Upper lobe of left lung (tissue), 6 donors: ENCODE measurements at regions not wholly inside any gene's neighbourhood (a gene's known extent, or its start where the extent isn't known, plus 50 kb on each side); places are given as distances from the start of the nearest gene placed in this dataset.

Source experiments
- ATAC-seq, 2 donors: fragments of 200-7000 bp; cut with Tn5 transposase; one replicate each; pipeline ENCODE4 v1.9.1; 2022; ENCODE audit warnings: mild to moderate bottlenecking in 2 of 2, moderate library complexity in 2 of 2; ENCODE audit not compliant: low FRiP score in 2 of 2
- DNase-seq, 2 donors: peaks; one replicate each; pipeline ENCODE4 v3.0.0-alpha.2; 2019 to 2020
- H3K27ac ChIP-seq, 4 donors: fragments of 200-600 bp; sonication (generic); one replicate each; pipeline ENCODE4 v1.5.1; 2016 to 2019
- H3K27me3 ChIP-seq, 4 donors: fragments of 200-600 bp; sonication (generic); one replicate each; pipeline ENCODE4 v1.5.1; 2017 to 2019
- H3K36me3 ChIP-seq, 4 donors: fragments of 200-600 bp; sonication (generic); one replicate each; pipeline ENCODE4 v1.5.1; 2016 to 2019
- H3K4me1 ChIP-seq, 4 donors: fragments of 200-600 bp; sonication (generic); one replicate each; pipeline ENCODE4 v1.5.1; 2018 to 2019
- H3K4me3 ChIP-seq, 4 donors: fragments of 200-600 bp; sonication (generic); one replicate each; pipeline ENCODE4 v1.5.1; 2017 to 2019; ENCODE audit warnings: mild to moderate bottlenecking in 2 of 4, moderate library complexity in 1 of 4
- H3K9me3 ChIP-seq, 4 donors: fragments of 200-600 bp; sonication (generic); one replicate each; pipeline ENCODE4 v1.5.1; 2018 to 2019
- CTCF ChIP-seq, 6 experiments: fragments of 450-650 bp in 4 of 6; fragments of 200-600 bp in 2 of 6; sonication (generic) in 2 of 6; IDR thresholded peaks; one replicate each; pipeline ENCODE4 v1.5.1; 2016 to 2019; ENCODE audit warnings: antibody characterized with exemption in 6 of 6
- EP300 ChIP-seq, 4 donors: sonication (generic); formaldehyde crosslinking; IDR thresholded peaks; one replicate each; pipeline ENCODE4 v1.5.1; 2017; ENCODE audit warnings: antibody characterized with exemption in 4 of 4, control low read depth in 2 of 4
- POLR2A ChIP-seq, 4 donors: fragments of 450-650 bp; IDR thresholded peaks; one replicate each; pipeline ENCODE4 v1.5.1; 2016 to 2017; ENCODE audit warnings: antibody characterized with exemption in 4 of 4, mild to moderate bottlenecking in 2 of 4
- POLR2AphosphoS5 ChIP-seq, 2 donors: sonication (generic); formaldehyde crosslinking; IDR thresholded peaks; one replicate each; pipeline ENCODE4 v1.5.1; 2017; ENCODE audit warnings: antibody characterized with exemption in 2 of 2
- WGBS, 2 donors: methylation state at CpG; one replicate each; pipeline ENCODE4 v1.1.5; 2017 to 2018; 5-methylcytosine and 5-hydroxymethylcytosine counted together
- donor health status: DM: no; HTN: no; CAD: no; lungs with moderate emphysema.
- donor health status: DM: no; HTN: yes; CAD: no; lungs with severe emphysema.

DNA sequence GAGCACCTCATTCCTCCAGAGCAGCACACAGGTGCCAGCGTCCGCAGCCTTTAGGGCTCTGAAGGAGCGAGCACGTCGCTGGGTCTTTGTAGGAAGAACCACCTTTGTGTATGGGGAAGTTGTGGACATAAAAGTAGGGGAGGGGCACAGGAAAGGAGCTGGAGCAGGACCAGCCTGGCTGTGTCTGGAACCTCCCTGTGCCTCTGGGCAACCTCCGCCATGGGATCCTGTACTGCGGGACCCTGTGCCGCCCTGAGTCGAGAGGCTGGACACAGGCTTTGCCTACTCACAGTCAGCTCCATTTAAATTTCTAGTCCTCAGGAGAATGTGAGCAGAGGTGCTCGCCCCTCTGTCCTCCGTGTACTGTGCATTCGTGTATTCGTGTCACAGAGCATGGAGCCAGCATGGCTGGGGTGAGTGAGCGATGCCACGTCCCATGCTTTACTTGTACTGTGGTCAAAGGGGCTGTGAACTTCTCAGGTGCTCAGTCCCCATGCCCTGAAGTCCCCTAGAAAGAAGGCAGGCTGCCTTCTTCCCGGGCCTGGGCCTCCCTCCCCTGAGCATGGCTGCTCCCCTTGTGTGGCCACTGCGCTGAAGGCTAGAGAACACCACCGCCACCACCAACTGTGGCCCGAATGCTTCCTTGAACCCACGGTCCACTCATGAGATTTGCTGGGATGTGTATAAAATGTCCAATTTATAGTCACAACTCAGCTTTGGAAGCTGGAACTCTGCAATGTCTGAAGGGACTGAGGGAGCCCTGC lies 99.9 kb downstream of the TEX29 start:
- Histone ChIP-seq H3K36me3 (no peaks in the 10 kb centered on the region), H3K9me3 (no peaks in the 10 kb centered on the region), H3K4me1 (no peaks in the 10 kb centered on the region), H3K27me3 (no peaks in the 10 kb centered on the region), H3K4me3 (no peak overlapping the region), H3K27ac (no peak overlapping the region)
- DNase-seq (no peak), ATAC-seq (no peak)
- 84 to 88% methylated on average over 17 to 20 of the region's 20 CpGs for WGBS, 2 donors
- TF ChIP-seq POLR2A (IDR thresholded peaks at IDR 0.05) (no peak), EP300 (IDR thresholded peaks at IDR 0.05) (no peak), CTCF (IDR thresholded peaks at IDR 0.05) (no peak), POLR2AphosphoS5 (IDR thresholded peaks at IDR 0.05) (no peak)

DNA sequence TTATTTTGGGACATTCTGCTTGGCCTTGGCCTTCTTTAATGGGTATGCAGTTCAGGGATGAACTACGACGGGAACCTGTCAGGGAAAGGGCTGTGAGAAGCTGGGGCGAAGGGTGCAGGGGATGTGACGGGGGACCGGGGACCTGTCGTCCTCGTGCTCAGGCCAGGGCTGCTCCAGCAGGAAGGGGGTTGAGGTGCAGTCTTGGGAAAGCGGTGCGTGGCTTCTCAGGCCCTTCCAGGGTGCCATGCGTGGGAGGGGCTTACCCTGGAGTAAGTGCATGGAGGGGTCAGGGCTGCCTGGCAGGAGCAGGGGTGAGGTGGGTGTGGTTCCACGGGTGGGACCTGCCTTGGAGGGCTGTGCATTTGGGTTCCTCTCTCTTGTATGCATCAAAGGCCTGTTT lies 100.8 kb downstream of the TEX29 start:
- Histone ChIP-seq H3K4me3 (no peak overlapping the region), H3K9me3 (no peaks in the 10 kb centered on the region), H3K27ac (no peak overlapping the region), H3K4me1 (no peaks in the 10 kb centered on the region), H3K27me3 (no peaks in the 10 kb centered on the region), H3K36me3 (no peaks in the 10 kb centered on the region)
- TF ChIP-seq POLR2AphosphoS5 (IDR thresholded peaks at IDR 0.05) (no peak), POLR2A (IDR thresholded peaks at IDR 0.05) (no peak), EP300 (IDR thresholded peaks at IDR 0.05) (no peak), CTCF (IDR thresholded peaks at IDR 0.05) (no peak)
- ATAC-seq (no peak), DNase-seq (no peak)
- 83 to 84% methylated on average over 10 to 11 of the region's 11 CpGs for WGBS, 2 donors

GRCh38 chr13:111422348-111422747 lies 101.9 kb downstream of the TEX29 start:
- no peak for ATAC-seq
- Histone ChIP-seq H3K4me1 (no peaks in the 10 kb centered on the region), H3K27ac (no peak overlapping the region), H3K4me3 (no peak overlapping the region), H3K36me3 (no peaks in the 10 kb centered on the region), H3K27me3 (no peaks in the 10 kb centered on the region), H3K9me3 (no peaks in the 10 kb centered on the region)
- 62 to 80% methylated on average over 13 of the region's 13 CpGs for WGBS, 2 donors
- DNase-seq, result no peak
- TF ChIP-seq CTCF (IDR thresholded peaks at IDR 0.05), result no peak
- TF ChIP-seq EP300 (IDR thresholded peaks at IDR 0.05), result no peak
- TF ChIP-seq POLR2AphosphoS5 (IDR thresholded peaks at IDR 0.05), result no peak
- TF ChIP-seq POLR2A (IDR thresholded peaks at IDR 0.05), result no peak

DNA sequence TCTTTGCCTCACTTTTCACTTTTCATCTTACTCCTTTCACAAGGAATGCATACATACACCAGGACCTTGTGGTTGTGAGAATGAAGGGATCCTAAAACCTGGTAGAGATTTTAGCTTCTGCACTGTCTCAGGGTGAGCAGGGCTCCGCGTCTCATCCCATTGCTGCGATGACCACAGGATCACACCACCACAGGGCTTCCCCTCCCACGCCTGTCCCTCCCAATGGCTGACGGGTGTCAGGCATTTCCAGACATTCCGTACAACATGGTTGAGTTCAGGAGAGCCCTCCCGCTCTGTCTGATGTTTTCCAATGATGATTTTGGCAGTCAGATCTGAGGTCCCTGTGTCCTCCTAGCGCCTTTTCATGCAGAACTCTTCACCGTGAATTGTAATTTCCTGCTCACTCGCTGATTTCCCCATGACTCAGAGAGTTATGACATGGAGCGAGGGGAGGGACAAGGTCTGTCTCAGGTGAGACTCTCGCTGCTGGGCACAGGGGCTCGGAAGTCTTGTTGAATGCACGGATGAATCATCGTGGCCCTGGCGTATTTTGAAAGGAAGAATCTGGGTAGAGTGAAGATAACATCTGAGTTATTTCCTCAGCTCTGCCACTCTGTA lies 102.8 kb downstream of the TEX29 start:
- Histone ChIP-seq H3K9me3 (no peaks in the 10 kb centered on the region), H3K36me3 (no peaks in the 10 kb centered on the region), H3K27me3 (no peaks in the 10 kb centered on the region), H3K4me1 (no peaks in the 10 kb centered on the region), H3K27ac (no peak overlapping the region), H3K4me3 (no peak overlapping the region)
- TF ChIP-seq EP300 (IDR thresholded peaks at IDR 0.05) (no peak), POLR2AphosphoS5 (IDR thresholded peaks at IDR 0.05) (no peak), CTCF (IDR thresholded peaks at IDR 0.05) (no peak)
- 80 to 82% methylated on average over 15 to 16 of the region's 16 CpGs for WGBS, 2 donors
- DNase-seq (no peak), ATAC-seq (no peak)

DNA sequence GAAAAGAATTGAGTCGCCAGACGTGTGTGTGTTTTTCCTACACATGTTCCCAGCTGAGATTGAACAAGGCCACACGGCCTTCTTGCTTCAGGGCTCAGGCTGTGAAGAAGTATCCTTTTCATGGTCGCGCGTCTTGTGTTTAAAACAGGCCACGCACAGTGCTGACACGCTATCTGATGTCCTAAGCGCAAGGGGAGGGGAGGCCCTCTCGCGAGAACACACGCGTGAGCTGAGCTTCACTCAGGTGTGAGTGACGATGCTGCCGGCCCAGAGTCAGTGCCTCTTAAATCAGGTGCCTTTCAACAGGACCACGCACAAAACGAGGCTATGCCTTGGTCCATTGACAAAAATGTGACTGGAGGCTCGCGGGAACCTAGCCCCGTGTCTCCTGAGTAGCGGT lies 103.7 kb downstream of the TEX29 start:
- WGBS, 2 donors, result 88 to 89% methylated on average over 21 of the region's 21 CpGs
- no peaks in the 10 kb centered on the region for H3K4me1 ChIP-seq
- no peaks in the 10 kb centered on the region for H3K9me3 ChIP-seq
- H3K27me3 ChIP-seq, result no peaks in the 10 kb centered on the region
- TF ChIP-seq CTCF (IDR thresholded peaks at IDR 0.05), result no peak
- no peak for TF ChIP-seq POLR2A (IDR thresholded peaks at IDR 0.05)
- no peak for TF ChIP-seq POLR2AphosphoS5 (IDR thresholded peaks at IDR 0.05)
- TF ChIP-seq EP300 (IDR thresholded peaks at IDR 0.05), result no peak
- H3K4me3 ChIP-seq, result no peak overlapping the region
- ATAC-seq, result no peak
- no peaks in the 10 kb centered on the region for H3K36me3 ChIP-seq
- H3K27ac ChIP-seq, result no peak overlapping the region
- no peak for DNase-seq
